ENCODE measurements at regions not wholly inside any gene's neighbourhood (a gene's known extent, or its start where the extent isn't known, plus 50 kb on each side); places are given as distances from the start of the nearest gene placed in this dataset.
A peak's percentile ranks its signal among the peaks of the same experiment; 100 is the strongest.

- ATAC-seq (no peak), DNase-seq (peak in 1 of 3 donors; percentile 24)
- H3K36me3 ChIP-seq (ENCODE audit: low read depth), result no peaks in the 10 kb centered on the region
- intact Hi-C loops (cut with DNase I, micrococcal nuclease), result no loop called here
- H3K4me3 ChIP-seq, result no peak overlapping the region
- H3K4me1 ChIP-seq (ENCODE audit: low read depth), result peaks cover 4% of the 10 kb centered on the region
- no peaks in the 10 kb centered on the region for H3K9me3 ChIP-seq
- no peak for TF ChIP-seq CTCF (IDR thresholded peaks at IDR 0.05)
These were observed 265.4 kb upstream of the HES1 start for GRCh38 chr3:193870376-193871219.

- no peak for DNase-seq
- Histone ChIP-seq H3K4me1 (ENCODE audit: low read depth) (peaks cover 4% of the 10 kb centered on the region), H3K4me3 (no peak overlapping the region), H3K36me3 (ENCODE audit: low read depth) (no peaks in the 10 kb centered on the region), H3K9me3 (no peaks in the 10 kb centered on the region)
- no peak for TF ChIP-seq CTCF (IDR thresholded peaks at IDR 0.05)
- intact Hi-C loops (cut with DNase I, micrococcal nuclease), result no loop called here
- ATAC-seq, result peak; percentile 8
These were observed 264.8 kb upstream of the HES1 start for GRCh38 chr3:193871220-193871485.

- DNase-seq (peak in 2 of 3 donors; percentile 66 to 84), ATAC-seq (peak; percentile 95)
- H3K4me1 ChIP-seq (ENCODE audit: low read depth), result peaks cover 4% of the 10 kb centered on the region
- TF ChIP-seq CTCF (IDR thresholded peaks at IDR 0.05), result no peak
- no peaks in the 10 kb centered on the region for H3K36me3 ChIP-seq (ENCODE audit: low read depth)
- intact Hi-C loops (cut with DNase I, micrococcal nuclease), result no loop called here
- H3K4me3 ChIP-seq, result no peak overlapping the region
- H3K9me3 ChIP-seq, result no peaks in the 10 kb centered on the region
These were observed 263.6 kb upstream of the HES1 start for GRCh38 chr3:193872265-193872753.

- intact Hi-C loops (cut with DNase I, micrococcal nuclease), result no loop called here
- no peak for ATAC-seq
- no peak for DNase-seq
These were observed 262.3 kb upstream of the HES1 start for GRCh38 chr3:193873426-193874201.

GRCh38 chr3:193874512-193874911 is 261.4 kb upstream of the HES1 start:
- H3K4me1 ChIP-seq (ENCODE audit: low read depth), result peaks cover 4% of the 10 kb centered on the region
- intact Hi-C loops (cut with DNase I, micrococcal nuclease), result no loop called here

More at GRCh38 chr3:193873426-193874201, 262.3 kb upstream of the HES1 start:
- Histone ChIP-seq H3K4me3 (no peak overlapping the region), H3K36me3 (ENCODE audit: low read depth) (no peaks in the 10 kb centered on the region), H3K4me1 (ENCODE audit: low read depth) (peaks cover 4% of the 10 kb centered on the region), H3K9me3 (no peaks in the 10 kb centered on the region)
- no peak for TF ChIP-seq CTCF (IDR thresholded peaks at IDR 0.05)

More at GRCh38 chr3:193874512-193874911, 261.4 kb upstream of the HES1 start:
- TF ChIP-seq CTCF (IDR thresholded peaks at IDR 0.05), result no peak
- H3K9me3 ChIP-seq, result no peaks in the 10 kb centered on the region
- no peak overlapping the region for H3K4me3 ChIP-seq
- no peak for ATAC-seq
- DNase-seq, result no peak
- H3K36me3 ChIP-seq (ENCODE audit: low read depth), result no peaks in the 10 kb centered on the region
